A673 (cell line): ENCODE measurements at regions not wholly inside any gene's neighbourhood (a gene's known extent, or its start where the extent isn't known, plus 50 kb on each side); places are given as distances from the start of the nearest gene placed in this dataset.

Experiments used
- EZH2 ChIP-seq: fragments of 200-600 bp; sonication (generic); IDR thresholded peaks from 2 replicates; pipeline ENCODE4 v1.6.1; 2017; ENCODE audit warnings: borderline replicate concordance, low read depth, mild to moderate bottlenecking, mixed read lengths, antibody characterized with exemption, low read length; ENCODE audit not compliant: poor library complexity, severe bottlenecking
- TF ChIP-seq, protein P1 (sequence below): fragments of 300-800, 200-600 bp; sonication (generic); conservative IDR thresholded peaks from 2 replicates; pipeline ENCODE4 v1.5.1; 2017; ENCODE audit warnings: low read depth, mild to moderate bottlenecking, antibody characterized with exemption, low read length, moderate library complexity, mixed read lengths

DNA sequence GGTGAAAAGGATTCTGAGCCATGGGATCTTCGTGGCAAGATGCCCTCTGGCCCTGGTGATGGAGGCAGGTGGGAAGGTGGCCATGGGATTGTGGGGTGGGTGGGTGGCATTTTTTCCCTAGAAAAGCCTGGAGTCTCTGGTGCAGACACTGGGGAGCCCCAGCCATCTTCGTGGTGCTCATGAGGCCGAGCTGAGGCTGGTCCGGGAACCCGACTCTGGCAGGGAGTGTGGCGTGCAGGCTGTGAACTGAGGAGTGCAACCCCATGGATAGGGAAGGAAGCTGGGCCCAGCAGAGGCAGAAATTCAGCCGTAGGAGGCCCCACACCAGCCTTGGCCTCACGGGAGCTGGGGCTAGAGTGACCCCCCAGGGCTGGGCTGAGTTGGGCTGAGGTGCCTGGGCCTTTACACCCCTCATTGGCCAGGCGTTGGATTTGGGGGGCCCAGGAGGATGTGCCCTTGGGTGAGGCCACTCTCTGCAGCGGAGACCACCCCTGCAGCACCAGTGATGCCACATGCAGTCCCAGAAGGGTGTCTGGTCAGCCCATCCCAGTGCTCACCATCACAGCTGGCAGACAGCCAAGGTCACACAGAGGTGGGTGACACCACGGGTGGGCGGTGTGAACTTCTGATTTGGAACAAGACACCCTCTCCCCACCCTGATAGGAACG is 115.6 kb upstream of the HDAC4 start:
- TF ChIP-seq, protein P1, sequence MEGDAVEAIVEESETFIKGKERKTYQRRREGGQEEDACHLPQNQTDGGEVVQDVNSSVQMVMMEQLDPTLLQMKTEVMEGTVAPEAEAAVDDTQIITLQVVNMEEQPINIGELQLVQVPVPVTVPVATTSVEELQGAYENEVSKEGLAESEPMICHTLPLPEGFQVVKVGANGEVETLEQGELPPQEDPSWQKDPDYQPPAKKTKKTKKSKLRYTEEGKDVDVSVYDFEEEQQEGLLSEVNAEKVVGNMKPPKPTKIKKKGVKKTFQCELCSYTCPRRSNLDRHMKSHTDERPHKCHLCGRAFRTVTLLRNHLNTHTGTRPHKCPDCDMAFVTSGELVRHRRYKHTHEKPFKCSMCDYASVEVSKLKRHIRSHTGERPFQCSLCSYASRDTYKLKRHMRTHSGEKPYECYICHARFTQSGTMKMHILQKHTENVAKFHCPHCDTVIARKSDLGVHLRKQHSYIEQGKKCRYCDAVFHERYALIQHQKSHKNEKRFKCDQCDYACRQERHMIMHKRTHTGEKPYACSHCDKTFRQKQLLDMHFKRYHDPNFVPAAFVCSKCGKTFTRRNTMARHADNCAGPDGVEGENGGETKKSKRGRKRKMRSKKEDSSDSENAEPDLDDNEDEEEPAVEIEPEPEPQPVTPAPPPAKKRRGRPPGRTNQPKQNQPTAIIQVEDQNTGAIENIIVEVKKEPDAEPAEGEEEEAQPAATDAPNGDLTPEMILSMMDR, result no peak
- TF ChIP-seq EZH2, result no peak
